ENCODE measurements at regions not wholly inside any gene's neighbourhood (a gene's known extent, or its start where the extent isn't known, plus 50 kb on each side); places are given as distances from the start of the nearest gene placed in this dataset.

- no peak for DNase-seq (ENCODE audit: extremely low read depth, low read depth)
Observed at GRCh38 chr17:77859035-77859810, 99.3 kb upstream of the TNRC6C start.

- no peak for DNase-seq (ENCODE audit: extremely low read depth, low read depth)
Observed at GRCh38 chr17:77861133-77861695, 97.3 kb upstream of the TNRC6C start.

GRCh38 chr17:77861981-77862645, 96.4 kb upstream of the TNRC6C start:
- DNase-seq (ENCODE audit: extremely low read depth, low read depth), result no peak

GRCh38 chr17:77862890-77863813, 95.4 kb upstream of the TNRC6C start:
- DNase-seq (ENCODE audit: extremely low read depth, low read depth), result no peak

GRCh38 chr17:77863814-77864161, 94.7 kb upstream of the TNRC6C start:
- DNase-seq (ENCODE audit: extremely low read depth, low read depth), result no peak

- no peak for DNase-seq (ENCODE audit: extremely low read depth, low read depth)
Observed at GRCh38 chr17:77864234-77865111, 94.0 kb upstream of the TNRC6C start.

GRCh38 chr17:77865112-77865611, 93.3 kb upstream of the TNRC6C start:
- no peak for DNase-seq (ENCODE audit: extremely low read depth, low read depth)

- DNase-seq (ENCODE audit: extremely low read depth, low read depth), result no peak
Observed at GRCh38 chr17:77865716-77866115, 92.8 kb upstream of the TNRC6C start.

- DNase-seq (ENCODE audit: extremely low read depth, low read depth), result no peak
Observed at GRCh38 chr17:77867308-77867781, 91.2 kb upstream of the TNRC6C start.

- DNase-seq (ENCODE audit: extremely low read depth, low read depth), result no peak
Observed at GRCh38 chr17:77867976-77868713, 90.4 kb upstream of the TNRC6C start.

GRCh38 chr17:77869041-77869599, 89.4 kb upstream of the TNRC6C start:
- DNase-seq (ENCODE audit: extremely low read depth, low read depth), result no peak

GRCh38 chr17:77869665-77870132, 88.8 kb upstream of the TNRC6C start:
- DNase-seq (ENCODE audit: extremely low read depth, low read depth), result no peak

- no peak for DNase-seq (ENCODE audit: extremely low read depth, low read depth)
Observed at GRCh38 chr17:77872199-77872598, 86.3 kb upstream of the TNRC6C start.

GRCh38 chr17:77872714-77873499, 85.6 kb upstream of the TNRC6C start:
- no peak for DNase-seq (ENCODE audit: extremely low read depth, low read depth)

GRCh38 chr17:77873500-77874302, 84.8 kb upstream of the TNRC6C start:
- no peak for DNase-seq (ENCODE audit: extremely low read depth, low read depth)

GRCh38 chr17:77874303-77875050, 84.0 kb upstream of the TNRC6C start:
- DNase-seq (ENCODE audit: extremely low read depth, low read depth), result no peak

All from NCI-H460 (cell line).